Small intestine (tissue), 7 donors: ENCODE measurements at regions not wholly inside any gene's neighbourhood (a gene's known extent, or its start where the extent isn't known, plus 50 kb on each side); places are given as distances from the start of the nearest gene placed in this dataset.

ENCODE experiments used
- DNase-seq, 2 donors: peaks; one replicate each; pipeline versions ENCODE4 v3.0.0 to v3.0.0-alpha.2; 2013
- FAIRE-seq: peaks from 2 replicates; lab custom pipeline; 2012; peaks lifted over from hg19 to GRCh38; lab: Jason Lieb, UNC
- H3K27ac ChIP-seq, 3 donors: one replicate each; pipeline ENCODE4 v1.5.1; 2013; ENCODE audit warnings: low read length in 2 of 3, mild to moderate bottlenecking in 2 of 3, control low read depth in 1 of 3, inconsistent platforms in 1 of 3, low read depth in 1 of 3, moderate library complexity in 1 of 3
- H3K27me3 ChIP-seq, 3 donors: one replicate each; pipeline ENCODE4 v1.6.1; 2013; ENCODE audit warnings: low read length in 3 of 3, inconsistent platforms in 1 of 3; ENCODE audit not compliant: control insufficient read depth in 3 of 3, insufficient read depth in 3 of 3
- H3K36me3 ChIP-seq, 3 donors: one replicate each; pipeline ENCODE4 v1.6.1; 2013; ENCODE audit warnings: low read length in 3 of 3, inconsistent platforms in 1 of 3, low read depth in 1 of 3, mild to moderate bottlenecking in 1 of 3, moderate library complexity in 1 of 3; ENCODE audit not compliant: control insufficient read depth in 3 of 3, insufficient read depth in 2 of 3
- H3K4me1 ChIP-seq, 3 donors: one replicate each; pipeline ENCODE4 v1.6.1; 2013; ENCODE audit warnings: low read length in 2 of 3, inconsistent platforms in 1 of 3, low read depth in 1 of 3, mild to moderate bottlenecking in 1 of 3, moderate library complexity in 1 of 3; ENCODE audit not compliant: control insufficient read depth in 3 of 3, insufficient read depth in 2 of 3
- H3K4me3 ChIP-seq, 3 donors: one replicate each; pipeline ENCODE4 v1.5.1; 2013; ENCODE audit warnings: low read length in 3 of 3, control low read depth in 1 of 3, inconsistent platforms in 1 of 3, low read depth in 1 of 3, mild to moderate bottlenecking in 1 of 3, moderate library complexity in 1 of 3
- H3K9me3 ChIP-seq, 2 donors: one replicate each; pipeline ENCODE4 v1.6.1; 2013; ENCODE audit warnings: low read depth in 1 of 2, low read length in 1 of 2; ENCODE audit not compliant: control insufficient read depth in 2 of 2, insufficient read depth in 1 of 2
- WGBS, 3 donors: extraction: QIAGEN DNeasy Blood & Tissue Kit; methylation state at CpG; one replicate each; pipeline ENCODE4 v1.1.7; 2013; 5-methylcytosine and 5-hydroxymethylcytosine counted together
- donor health status: healthy with polysubstance abuse.
- donor health status: control.
- donor health status: control.
- donor health status: Bipolar disorder and iron deficiency.
- donor health status: healthy.

- H3K27me3 ChIP-seq: peaks cover 0 to 3% (median 0%) of the 10 kb centered on the region in 3 donors
- H3K9me3 ChIP-seq: peaks cover 0 to 3% of the 10 kb centered on the region in 2 donors
- H3K4me3 ChIP-seq: no peak overlapping the region
- H3K4me1 ChIP-seq: no peaks in the 10 kb centered on the region
- 90 to 94% (median 93%) methylated on average over 3 of the region's 3 CpGs for WGBS, 3 donors
- H3K27ac ChIP-seq: no peak overlapping the region
- DNase-seq: no peak
- no peak for FAIRE-seq
- H3K36me3 ChIP-seq: no peaks in the 10 kb centered on the region
Measured at GRCh38 chr2:71799013-71799575, 345.7 kb downstream of the DYSF start.

GRCh38 chr2:71798266-71799012 lies 345.1 kb downstream of the DYSF start:
- peaks cover 0 to 3% of the 10 kb centered on the region in 2 donors for H3K9me3 ChIP-seq
- FAIRE-seq: no peak
- peak; percentile 33 to 48 for DNase-seq
- H3K27ac ChIP-seq: no peak overlapping the region
- H3K4me1 ChIP-seq: no peaks in the 10 kb centered on the region
- peaks cover 0 to 3% (median 0%) of the 10 kb centered on the region in 3 donors for H3K27me3 ChIP-seq
- no peaks in the 10 kb centered on the region for H3K36me3 ChIP-seq
- H3K4me3 ChIP-seq: no peak overlapping the region
- WGBS, 3 donors: 64 to 80% (median 80%) methylated on average over 6 to 8 of the region's 8 CpGs

GRCh38 chr2:71797035-71797810 lies 343.9 kb downstream of the DYSF start:
- Histone ChIP-seq H3K9me3 (peaks cover 0 to 3% of the 10 kb centered on the region in 2 donors), H3K36me3 (no peaks in the 10 kb centered on the region), H3K4me1 (no peaks in the 10 kb centered on the region), H3K27ac (no peak overlapping the region), H3K27me3 (peaks cover 0 to 3% (median 0%) of the 10 kb centered on the region in 3 donors), H3K4me3 (no peak overlapping the region)
- FAIRE-seq: no peak
- no peak for DNase-seq
- WGBS, 3 donors: 89 to 94% (median 94%) methylated on average over 7 of the region's 7 CpGs

DNA sequence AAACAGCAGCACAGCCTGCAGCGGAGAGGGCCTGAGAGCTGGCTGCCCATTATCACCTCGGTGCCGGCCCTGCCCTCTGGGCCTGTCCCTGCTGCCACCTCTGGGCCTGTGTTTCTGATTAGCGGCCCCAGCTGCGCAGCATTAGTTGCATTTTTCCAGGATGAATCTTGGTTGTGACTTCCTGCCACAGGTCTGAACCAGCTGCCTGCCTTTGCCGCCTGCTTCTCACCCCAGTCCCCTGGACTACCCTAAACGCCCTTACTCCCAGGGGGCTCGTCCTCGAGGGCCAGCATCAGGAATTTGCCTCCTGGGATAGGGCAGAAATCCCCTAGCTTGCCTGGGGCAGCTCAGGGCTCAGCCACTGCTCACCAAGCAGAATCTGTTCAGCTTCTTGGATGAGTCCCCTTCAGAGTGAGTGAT lies 342.8 kb downstream of the DYSF start:
- H3K4me3 ChIP-seq: no peak overlapping the region
- no peaks in the 10 kb centered on the region for H3K36me3 ChIP-seq
- DNase-seq (no peak), FAIRE-seq (no peak)
- no peak overlapping the region for H3K27ac ChIP-seq
- no peaks in the 10 kb centered on the region for H3K4me1 ChIP-seq
- 75 to 84% (median 77%) methylated on average over 9 of the region's 9 CpGs for WGBS, 3 donors
- H3K9me3 ChIP-seq: peaks cover 0 to 3% of the 10 kb centered on the region in 2 donors
- H3K27me3 ChIP-seq: peaks cover 0 to 3% (median 0%) of the 10 kb centered on the region in 3 donors

DNA sequence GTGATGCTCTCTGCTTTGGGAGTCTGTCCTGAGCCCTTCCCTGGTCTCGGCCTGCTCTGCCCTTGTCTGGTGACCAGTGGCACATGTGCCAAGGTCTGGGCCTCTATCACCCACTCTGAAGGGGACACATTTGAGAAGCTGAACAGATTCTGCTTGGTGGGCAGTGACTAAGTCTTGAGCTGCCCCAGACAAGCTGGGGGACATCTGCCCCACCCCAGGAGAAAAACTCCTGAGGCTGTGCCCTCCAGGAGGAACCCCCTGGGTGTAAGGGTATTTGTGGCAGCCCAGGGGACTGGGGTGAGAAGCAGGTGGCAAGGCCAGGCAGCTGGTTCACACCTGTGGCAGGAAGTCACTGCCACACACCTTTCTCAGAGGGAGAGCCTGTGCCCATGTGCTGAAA lies 342.1 kb downstream of the DYSF start:
- H3K4me3 ChIP-seq: no peak overlapping the region
- H3K4me1 ChIP-seq: no peaks in the 10 kb centered on the region
- FAIRE-seq (no peak), DNase-seq (no peak)
- no peaks in the 10 kb centered on the region for H3K36me3 ChIP-seq
- H3K27me3 ChIP-seq: peaks cover 0 to 3% (median 0%) of the 10 kb centered on the region in 3 donors
- no peak overlapping the region for H3K27ac ChIP-seq
- 86 to 94% (median 91%) methylated on average over 1 of the region's 1 CpG for WGBS, 3 donors
- peaks cover 0 to 3% of the 10 kb centered on the region in 2 donors for H3K9me3 ChIP-seq

GRCh38 chr2:71794611-71795010 lies 341.2 kb downstream of the DYSF start:
- DNase-seq (no peak), FAIRE-seq (no peak)
- 75 to 81% (median 76%) methylated on average over 5 of the region's 5 CpGs for WGBS, 3 donors
- Histone ChIP-seq H3K27ac (no peak overlapping the region), H3K9me3 (peaks cover 0 to 3% of the 10 kb centered on the region in 2 donors), H3K4me3 (no peak overlapping the region), H3K27me3 (peaks cover 0 to 3% (median 0%) of the 10 kb centered on the region in 3 donors), H3K4me1 (no peaks in the 10 kb centered on the region), H3K36me3 (no peaks in the 10 kb centered on the region)

DNA sequence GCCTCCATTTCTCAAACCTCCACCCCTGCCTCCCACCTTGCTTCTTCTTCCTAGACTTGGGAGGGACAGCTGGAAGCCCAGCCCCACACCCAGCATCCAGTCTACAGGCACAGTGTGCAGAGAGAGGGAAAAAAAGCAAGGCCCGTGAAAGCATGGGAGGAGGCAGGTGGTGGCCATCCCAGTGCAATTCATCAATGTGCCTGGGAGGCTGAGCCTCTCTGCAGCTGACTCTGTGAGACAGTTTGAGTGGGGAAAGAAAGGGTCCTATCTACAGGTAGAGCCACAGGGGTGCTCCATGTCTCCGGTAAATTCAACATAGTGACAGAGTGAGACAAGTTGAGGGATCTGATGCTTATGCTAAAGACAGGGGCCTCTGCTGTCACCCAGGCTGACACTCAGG lies 340.6 kb downstream of the DYSF start:
- FAIRE-seq (no peak), DNase-seq (no peak)
- Histone ChIP-seq H3K27me3 (peaks cover 0 to 3% (median 0%) of the 10 kb centered on the region in 3 donors), H3K4me1 (no peaks in the 10 kb centered on the region), H3K36me3 (no peaks in the 10 kb centered on the region), H3K9me3 (peaks cover 0 to 3% of the 10 kb centered on the region in 2 donors), H3K27ac (no peak overlapping the region), H3K4me3 (no peak overlapping the region)
- 84 to 96% (median 88%) methylated on average over 2 of the region's 2 CpGs for WGBS, 3 donors
